ENCODE measurements at regions not wholly inside any gene's neighbourhood (a gene's known extent, or its start where the extent isn't known, plus 50 kb on each side); places are given as distances from the start of the nearest gene placed in this dataset.
A peak's percentile ranks its signal among the peaks of the same experiment; 100 is the strongest.
"Not testable (repeated sequence)": the region's sequence is repeated elsewhere in the genome, so short reads cannot be mapped to it uniquely, and the experiment has no call there.

- intact Hi-C loops (cut with DNase I; ENCODE audit: low total_unique reads); H3K27ac ChIP-seq; H3K4me3 ChIP-seq; H3K4me1 ChIP-seq; H3K27me3 ChIP-seq (replicated peaks in 1 of 7); H3K36me3 ChIP-seq; H3K9me3 ChIP-seq: not testable (repeated sequence)
- 1 to 2% (median 2%) methylated on average over 18 to 21 of the region's 38 CpGs; no CpG with 5 or more reads in 2 of the 5 donors for WGBS, 5 donors
- DNase-seq = peak; percentile 6
Observed at GRCh38 chr1:144322598-144322997, 50.8 kb downstream of the PPIAL4E start.

All from spleen (tissue), 11 donors.